ENCODE measurements at regions not wholly inside any gene's neighbourhood (a gene's known extent, or its start where the extent isn't known, plus 50 kb on each side); places are given as distances from the start of the nearest gene placed in this dataset.
"Not testable (repeated sequence)": the region's sequence is repeated elsewhere in the genome, so short reads cannot be mapped to it uniquely, and the experiment has no call there.

DNA sequence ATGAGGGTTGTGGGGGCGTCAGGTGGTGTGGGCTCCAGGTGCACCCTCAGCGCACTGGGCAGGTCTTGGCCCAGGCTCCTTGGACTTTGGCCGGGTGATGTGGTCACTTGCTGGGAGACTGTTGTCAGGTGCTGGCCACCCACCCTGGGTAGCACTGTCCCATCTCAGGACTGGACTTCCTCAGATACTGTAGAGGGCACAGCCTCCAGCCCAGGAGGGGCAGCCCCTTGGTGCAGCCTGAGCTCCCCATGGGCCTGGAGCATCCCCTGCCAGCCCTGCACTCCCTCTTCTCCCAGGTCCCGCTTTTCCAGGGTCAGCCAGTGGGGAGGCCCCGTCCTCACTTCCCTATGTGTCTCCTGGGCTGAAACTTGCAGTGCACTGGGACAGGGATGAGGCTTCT lies 592.3 kb downstream of the CWH43 start:
- not testable (repeated sequence) for DNase-seq

DNA sequence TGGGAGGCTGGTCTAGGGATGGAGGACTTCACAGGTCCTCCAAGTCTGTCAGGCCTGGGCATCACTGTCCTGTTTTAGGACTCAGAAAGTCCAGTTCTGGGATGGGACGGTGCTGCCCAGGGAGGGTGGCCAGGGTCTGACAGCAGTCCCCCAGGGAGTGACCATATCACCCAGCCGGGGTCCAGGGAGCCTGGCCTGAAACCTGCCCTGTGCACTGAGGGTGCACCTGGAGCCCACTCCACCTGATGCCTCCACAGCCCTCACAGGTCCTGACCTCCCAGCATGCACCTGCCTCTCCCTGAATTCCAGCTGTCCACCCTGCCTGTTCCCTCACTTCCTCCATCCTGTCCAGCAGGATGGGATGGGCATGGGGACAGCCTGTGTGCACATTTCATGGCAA lies 592.8 kb downstream of the CWH43 start:
- DNase-seq = not testable (repeated sequence)

DNA sequence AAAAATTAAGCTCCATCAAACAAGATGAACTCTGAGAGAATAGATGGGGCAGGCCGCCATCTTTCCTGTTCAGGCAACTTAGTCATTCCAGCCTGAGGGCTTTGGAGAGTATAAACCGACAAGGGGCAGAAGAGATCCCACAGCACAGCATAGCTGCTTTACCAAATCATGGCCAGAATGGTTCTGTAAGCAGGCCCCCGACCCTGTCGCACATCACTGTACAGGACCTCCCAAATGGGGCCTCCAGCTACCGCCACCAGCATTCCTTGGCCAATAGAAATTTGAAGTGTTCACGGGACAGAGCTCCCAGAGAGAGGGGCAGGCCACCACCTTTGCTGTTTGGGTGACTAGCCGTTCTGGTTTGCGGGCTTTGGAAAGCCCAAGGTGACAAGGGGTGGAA lies 594.1 kb downstream of the CWH43 start:
- not testable (repeated sequence) for DNase-seq

DNA sequence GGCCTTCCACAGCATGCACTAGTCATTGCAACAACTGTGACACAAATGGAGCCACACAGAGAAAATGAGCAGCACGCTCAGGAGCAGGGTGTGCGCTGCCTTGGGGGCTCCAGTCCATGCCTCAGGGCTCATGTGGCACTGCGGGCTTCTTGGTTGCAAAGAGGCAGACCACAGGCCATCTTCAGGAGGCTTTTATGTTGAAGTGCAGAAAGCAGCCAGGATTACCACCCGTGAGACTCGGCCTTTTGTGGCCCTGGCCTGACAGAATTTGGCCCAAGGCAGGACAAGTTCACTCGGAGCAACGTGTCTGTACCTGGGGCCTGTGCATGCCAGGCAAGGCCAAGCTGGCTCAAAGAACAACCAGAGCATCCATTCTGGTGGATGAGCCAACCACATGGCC lies 602.3 kb downstream of the CWH43 start:
- DNase-seq = not testable (repeated sequence)

DNA sequence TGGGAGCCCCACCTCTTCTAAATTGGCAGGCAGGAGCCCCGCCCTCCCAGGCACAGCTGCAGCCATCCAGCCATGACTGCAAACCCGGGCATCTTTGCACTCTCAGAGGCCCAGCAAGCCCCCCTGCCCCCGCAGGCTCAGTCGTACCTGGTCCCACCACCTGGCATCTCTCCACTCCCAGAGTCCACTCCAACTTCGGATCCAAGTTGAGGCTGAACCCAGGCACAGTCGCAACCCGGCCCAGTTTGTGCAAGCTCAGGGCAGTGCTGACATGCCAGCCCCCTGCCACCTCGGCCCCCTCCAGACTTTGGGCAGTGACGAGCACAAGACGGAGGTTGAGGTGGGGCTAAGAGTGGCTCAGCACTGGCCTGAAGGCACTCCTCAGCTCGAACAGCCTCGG lies 632.4 kb downstream of the CWH43 start:
- not testable (repeated sequence) for DNase-seq

DNA sequence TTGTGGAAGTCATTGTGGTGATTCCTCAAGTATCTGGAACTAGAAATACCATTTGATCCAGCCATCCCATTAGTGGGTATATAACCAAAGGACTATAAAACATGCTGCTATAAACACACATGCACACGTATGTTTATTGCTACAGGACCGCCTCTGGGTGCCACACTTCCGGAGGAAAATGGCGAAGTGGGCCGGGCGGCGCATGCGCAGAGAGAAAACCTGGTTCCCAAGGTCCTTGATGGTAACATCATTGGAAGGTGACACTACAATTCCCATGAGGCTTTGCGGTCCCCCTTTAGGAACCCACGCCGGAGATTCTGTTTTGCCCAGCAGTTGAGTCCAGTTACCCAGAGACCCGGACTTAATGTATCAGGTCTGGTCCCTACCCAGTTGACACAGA lies 640.4 kb downstream of the CWH43 start:
- not testable (repeated sequence) for DNase-seq

Measured in activated effector memory CD4-positive, alpha-beta T cell treated with anti-CD3 and anti-CD28 coated beads, Interleukin-2, amount 50 U/mL, for 16 hours (primary cell).